ENCODE measurements at regions not wholly inside any gene's neighbourhood (a gene's known extent, or its start where the extent isn't known, plus 50 kb on each side); places are given as distances from the start of the nearest gene placed in this dataset.

DNA sequence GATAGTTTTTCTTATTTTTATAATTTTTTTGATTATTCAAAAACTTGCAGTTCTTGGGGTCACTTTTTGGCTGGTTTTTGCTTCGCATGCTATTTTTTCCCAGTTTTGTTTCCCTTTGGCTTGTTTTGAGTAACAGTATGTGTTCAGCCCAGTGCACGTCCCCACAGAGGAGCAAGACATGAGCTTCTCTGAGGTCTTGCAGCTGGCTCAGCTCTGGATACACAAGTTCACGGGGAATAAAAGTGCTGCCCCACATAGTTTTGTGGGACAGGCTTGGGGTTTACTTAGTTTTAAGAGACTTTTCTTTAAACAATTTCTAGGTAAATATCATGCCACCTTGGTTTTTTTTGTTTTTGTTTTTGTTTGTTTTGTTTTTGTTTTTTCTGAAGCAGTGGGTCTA lies 297.8 kb upstream of the IRX1 start:
- no peaks in the 10 kb centered on the region for H3K9me3 ChIP-seq (ENCODE audit: insufficient read depth in 2 of 2, low read depth in 1 of 2, low read length in 1 of 2)
- H2BK5ac ChIP-seq (ENCODE audit: low read depth, low read length), result no peak overlapping the region
- H4K20me1 ChIP-seq (replicated peaks in 1 of 2; ENCODE audit: control insufficient read depth in 1 of 2, insufficient read depth in 2 of 2, low read length in 2 of 2), result no peaks in the 10 kb centered on the region
- H3K23me2 ChIP-seq (ENCODE audit: low read depth, low read length), result no peaks in the 10 kb centered on the region; the same call in 1 of the 2 replicates
- ChIA-PET POLR2A (ENCODE audit: partially characterized antibody) (no interaction called here), CTCF (ENCODE audit: partially characterized antibody) (interaction anchor here (0.9 kb wide), 1 partner anchor 294 kb away, joined by 3 read pairs; no protein-coding TSS in a partner anchor)
- no peak overlapping the region for H3K14ac ChIP-seq (ENCODE audit: insufficient read length)
- H3K79me1 ChIP-seq (ENCODE audit: low read depth, low read length), result no peaks in the 10 kb centered on the region
- no peak overlapping the region for H3K4me2 ChIP-seq (ENCODE audit: insufficient read depth in 1 of 2, low read depth in 2 of 2, low read length in 2 of 2)
- 87% methylated on average over 3 of the region's 3 CpGs; no CpG with 5 or more reads in 1 of the 2 experiments for WGBS, 2 experiments (ENCODE audit: extremely low coverage in 1 of 2, insufficient coverage in 1 of 2, insufficient read length in 1 of 2, insufficient replicate concordance in 2 of 2, low coverage in 1 of 2, low lambda C conversion rate in 2 of 2, missing lambda C conversion rate in 1 of 2)
- H3K36me3 ChIP-seq (ENCODE audit: control insufficient read depth in 2 of 4, insufficient read depth in 4 of 4, low read length in 3 of 4), result no peaks in the 10 kb centered on the region
- H2AK5ac ChIP-seq (ENCODE audit: low read depth, low read length), result no peak overlapping the region
- DNase-seq (ENCODE audit: low read depth in 1 of 2, low spot score in 2 of 2) (no peak), FAIRE-seq (no peak)
- no peaks in the 10 kb centered on the region for H3K27me3 ChIP-seq (replicated peaks in 1 of 4; ENCODE audit: control insufficient read depth in 3 of 4, extremely low read depth in 1 of 4, insufficient read depth in 3 of 4, low read length in 3 of 4)
- H3K9ac ChIP-seq (replicated peaks in 1 of 4; ENCODE audit: extremely low read depth in 1 of 4, low read depth in 3 of 4, low read length in 3 of 4), result no peak overlapping the region
- H3K23ac ChIP-seq (ENCODE audit: insufficient read length), result no peak overlapping the region
- peaks cover 0 to 5% (median 0%) of the 10 kb centered on the region in 4 experiments; a peak in 4 of 7 replicates for H3K4me1 ChIP-seq (replicated peaks in 1 of 4; ENCODE audit: control insufficient read depth in 3 of 4, insufficient read depth in 4 of 4, low read length in 3 of 4)
- no peak overlapping the region for H4K5ac ChIP-seq (ENCODE audit: insufficient read length, low read depth, low read length)
- no peak overlapping the region for H2AFZ ChIP-seq (ENCODE audit: low read length)
- no peak overlapping the region for H3K4ac ChIP-seq (replicated peaks; ENCODE audit: insufficient read length, low read depth, low read length)
- H2BK12ac ChIP-seq (ENCODE audit: low read depth, low read length), result no peak overlapping the region
- no peak overlapping the region for H3K18ac ChIP-seq (ENCODE audit: extremely low read depth, low read length)
- no peaks in the 10 kb centered on the region for H3K79me2 ChIP-seq (ENCODE audit: control insufficient read depth in 1 of 2, insufficient read depth in 2 of 2, low read length in 2 of 2)
- no peak overlapping the region for H2BK15ac ChIP-seq (ENCODE audit: low read length)
- H2BK20ac ChIP-seq (ENCODE audit: low read length), result no peak overlapping the region
- H2BK120ac ChIP-seq (replicated peaks; ENCODE audit: low read depth, low read length), result no peak overlapping the region
- H4K8ac ChIP-seq (ENCODE audit: extremely low read depth, insufficient read depth, low read length), result no peak overlapping the region
- H3K27ac ChIP-seq (ENCODE audit: low read depth, low read length), result no peak overlapping the region
- H4K91ac ChIP-seq (replicated peaks; ENCODE audit: insufficient read length, low read length), result no peak overlapping the region
- H3K56ac ChIP-seq (replicated peaks; ENCODE audit: insufficient read length, low read depth, low read length), result no peak overlapping the region
- no peak overlapping the region for H3K4me3 ChIP-seq (ENCODE audit: extremely low read depth in 1 of 4, insufficient read depth in 2 of 4, low read depth in 3 of 4, low read length in 4 of 4)
- no peak for TF ChIP-seq ASH2L (IDR thresholded peaks at IDR 0.05; ENCODE audit: low read length)
- no peak for TF ChIP-seq TBP (IDR thresholded peaks at IDR 0.05; ENCODE audit: low read depth, low read length)
- no peak for TF ChIP-seq KDM5A (IDR thresholded peaks at IDR 0.05; ENCODE audit: low read length)
- no peak for TF ChIP-seq TAF7 (optimal IDR thresholded peaks at IDR 0.05; ENCODE audit: borderline replicate concordance, low read depth, low read length)
- TF ChIP-seq BCL11A (IDR thresholded peaks at IDR 0.05; ENCODE audit: low read depth in 2 of 2, low read length in 2 of 2), result no peak
- no peak for TF ChIP-seq JUN (IDR thresholded peaks at IDR 0.05; ENCODE audit: low read depth, low read length)
- no peak for TF ChIP-seq RXRA (IDR thresholded peaks at IDR 0.05; ENCODE audit: insufficient read depth, low read depth, low read length)
- TF ChIP-seq, protein P1, sequence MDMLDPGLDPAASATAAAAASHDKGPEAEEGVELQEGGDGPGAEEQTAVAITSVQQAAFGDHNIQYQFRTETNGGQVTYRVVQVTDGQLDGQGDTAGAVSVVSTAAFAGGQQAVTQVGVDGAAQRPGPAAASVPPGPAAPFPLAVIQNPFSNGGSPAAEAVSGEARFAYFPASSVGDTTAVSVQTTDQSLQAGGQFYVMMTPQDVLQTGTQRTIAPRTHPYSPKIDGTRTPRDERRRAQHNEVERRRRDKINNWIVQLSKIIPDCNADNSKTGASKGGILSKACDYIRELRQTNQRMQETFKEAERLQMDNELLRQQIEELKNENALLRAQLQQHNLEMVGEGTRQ (IDR thresholded peaks at IDR 0.05; ENCODE audit: low read length), result no peak
- no peak for TF ChIP-seq PHF8 (conservative IDR thresholded peaks at IDR 0.05; ENCODE audit: low read depth, low read length)
- no peak for TF ChIP-seq TCF12 (IDR thresholded peaks at IDR 0.05; ENCODE audit: low read depth, low read length)
